DMS79 treated with DMSO at 0.1 percent for 48 hours (cell line): ENCODE measurements at regions not wholly inside any gene's neighbourhood (a gene's known extent, or its start where the extent isn't known, plus 50 kb on each side); places are given as distances from the start of the nearest gene placed in this dataset.
"Not testable (repeated sequence)": the region's sequence is repeated elsewhere in the genome, so short reads cannot be mapped to it uniquely, and the experiment has no call there.

ENCODE experiments used
- DNase-seq: peaks from one replicate; lab custom pipeline; 2025; lab: John Stamatoyannopoulos, UW

GRCh38 chr6:139474145-139475108 is 100.0 kb upstream of the CITED2 start:
- DNase-seq: peak; percentile 14

- DNase-seq: no peak
These were observed 99.3 kb upstream of the CITED2 start for GRCh38 chr6:139473731-139474130.

GRCh38 chr6:139473231-139473701 is 98.8 kb upstream of the CITED2 start:
- no peak for DNase-seq

GRCh38 chr6:139472351-139473015 is 98.0 kb upstream of the CITED2 start:
- DNase-seq: no peak

- DNase-seq: no peak
These were observed 96.5 kb upstream of the CITED2 start for GRCh38 chr6:139470997-139471396.

- DNase-seq: no peak
These were observed 93.9 kb upstream of the CITED2 start for GRCh38 chr6:139468178-139468819.

GRCh38 chr6:139457476-139457875 is 83.0 kb upstream of the CITED2 start:
- no peak for DNase-seq

- peak; percentile 47 for DNase-seq
These were observed 77.9 kb upstream of the CITED2 start for GRCh38 chr6:139452148-139452876.

- DNase-seq: no peak
These were observed 75.2 kb upstream of the CITED2 start for GRCh38 chr6:139449611-139450000.

GRCh38 chr6:139448998-139449610 is 74.7 kb upstream of the CITED2 start:
- DNase-seq: no peak

- no peak for DNase-seq
These were observed 73.7 kb upstream of the CITED2 start for GRCh38 chr6:139448051-139448649.

GRCh38 chr6:139447656-139447975 is 73.2 kb upstream of the CITED2 start:
- no peak for DNase-seq

- no peak for DNase-seq
These were observed 72.6 kb upstream of the CITED2 start for GRCh38 chr6:139446768-139447655.

- DNase-seq: no peak
These were observed 71.8 kb upstream of the CITED2 start for GRCh38 chr6:139446138-139446715.

GRCh38 chr6:139444273-139444787 is 69.9 kb upstream of the CITED2 start:
- not testable (repeated sequence) for DNase-seq

- no peak for DNase-seq
These were observed 69.0 kb upstream of the CITED2 start for GRCh38 chr6:139443231-139444112.

GRCh38 chr6:139442188-139442671 is 67.8 kb upstream of the CITED2 start:
- no peak for DNase-seq

- no peak for DNase-seq
These were observed 64.9 kb upstream of the CITED2 start for GRCh38 chr6:139439349-139439748.
